ENCODE measurements at regions not wholly inside any gene's neighbourhood (a gene's known extent, or its start where the extent isn't known, plus 50 kb on each side); places are given as distances from the start of the nearest gene placed in this dataset.

DNA sequence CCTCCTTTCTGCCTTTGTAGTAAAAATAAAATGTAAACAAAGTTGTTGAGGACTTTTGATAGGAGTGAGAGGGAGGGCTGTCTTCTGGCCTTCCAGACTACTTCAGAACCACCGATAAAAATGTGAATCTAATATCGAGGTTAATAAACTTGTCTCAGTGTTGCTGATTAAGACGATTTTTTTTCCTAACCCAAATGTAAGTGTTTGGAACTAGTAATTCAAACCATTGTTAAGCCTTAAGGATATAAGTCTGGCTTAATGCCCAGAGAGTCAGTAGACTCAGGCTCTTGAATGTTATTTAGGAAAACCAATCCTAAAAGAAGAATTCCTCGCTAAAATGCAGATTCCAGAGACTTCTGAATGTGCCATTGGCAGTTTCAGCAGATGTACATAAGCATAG is 356.9 kb downstream of the SIPA1L2 start:
- TF ChIP-seq, protein P1, sequence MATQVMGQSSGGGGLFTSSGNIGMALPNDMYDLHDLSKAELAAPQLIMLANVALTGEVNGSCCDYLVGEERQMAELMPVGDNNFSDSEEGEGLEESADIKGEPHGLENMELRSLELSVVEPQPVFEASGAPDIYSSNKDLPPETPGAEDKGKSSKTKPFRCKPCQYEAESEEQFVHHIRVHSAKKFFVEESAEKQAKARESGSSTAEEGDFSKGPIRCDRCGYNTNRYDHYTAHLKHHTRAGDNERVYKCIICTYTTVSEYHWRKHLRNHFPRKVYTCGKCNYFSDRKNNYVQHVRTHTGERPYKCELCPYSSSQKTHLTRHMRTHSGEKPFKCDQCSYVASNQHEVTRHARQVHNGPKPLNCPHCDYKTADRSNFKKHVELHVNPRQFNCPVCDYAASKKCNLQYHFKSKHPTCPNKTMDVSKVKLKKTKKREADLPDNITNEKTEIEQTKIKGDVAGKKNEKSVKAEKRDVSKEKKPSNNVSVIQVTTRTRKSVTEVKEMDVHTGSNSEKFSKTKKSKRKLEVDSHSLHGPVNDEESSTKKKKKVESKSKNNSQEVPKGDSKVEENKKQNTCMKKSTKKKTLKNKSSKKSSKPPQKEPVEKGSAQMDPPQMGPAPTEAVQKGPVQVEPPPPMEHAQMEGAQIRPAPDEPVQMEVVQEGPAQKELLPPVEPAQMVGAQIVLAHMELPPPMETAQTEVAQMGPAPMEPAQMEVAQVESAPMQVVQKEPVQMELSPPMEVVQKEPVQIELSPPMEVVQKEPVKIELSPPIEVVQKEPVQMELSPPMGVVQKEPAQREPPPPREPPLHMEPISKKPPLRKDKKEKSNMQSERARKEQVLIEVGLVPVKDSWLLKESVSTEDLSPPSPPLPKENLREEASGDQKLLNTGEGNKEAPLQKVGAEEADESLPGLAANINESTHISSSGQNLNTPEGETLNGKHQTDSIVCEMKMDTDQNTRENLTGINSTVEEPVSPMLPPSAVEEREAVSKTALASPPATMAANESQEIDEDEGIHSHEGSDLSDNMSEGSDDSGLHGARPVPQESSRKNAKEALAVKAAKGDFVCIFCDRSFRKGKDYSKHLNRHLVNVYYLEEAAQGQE (IDR thresholded peaks at IDR 0.05; ENCODE audit: insufficient replicate concordance, low read depth), result no peak
- no peak for TF ChIP-seq POLR2AphosphoS5 (IDR thresholded peaks at IDR 0.05; ENCODE audit: low read depth)
- no peak for TF ChIP-seq SPI1 (IDR thresholded peaks at IDR 0.05; ENCODE audit: borderline replicate concordance, low read depth)
- TF ChIP-seq, protein P2, sequence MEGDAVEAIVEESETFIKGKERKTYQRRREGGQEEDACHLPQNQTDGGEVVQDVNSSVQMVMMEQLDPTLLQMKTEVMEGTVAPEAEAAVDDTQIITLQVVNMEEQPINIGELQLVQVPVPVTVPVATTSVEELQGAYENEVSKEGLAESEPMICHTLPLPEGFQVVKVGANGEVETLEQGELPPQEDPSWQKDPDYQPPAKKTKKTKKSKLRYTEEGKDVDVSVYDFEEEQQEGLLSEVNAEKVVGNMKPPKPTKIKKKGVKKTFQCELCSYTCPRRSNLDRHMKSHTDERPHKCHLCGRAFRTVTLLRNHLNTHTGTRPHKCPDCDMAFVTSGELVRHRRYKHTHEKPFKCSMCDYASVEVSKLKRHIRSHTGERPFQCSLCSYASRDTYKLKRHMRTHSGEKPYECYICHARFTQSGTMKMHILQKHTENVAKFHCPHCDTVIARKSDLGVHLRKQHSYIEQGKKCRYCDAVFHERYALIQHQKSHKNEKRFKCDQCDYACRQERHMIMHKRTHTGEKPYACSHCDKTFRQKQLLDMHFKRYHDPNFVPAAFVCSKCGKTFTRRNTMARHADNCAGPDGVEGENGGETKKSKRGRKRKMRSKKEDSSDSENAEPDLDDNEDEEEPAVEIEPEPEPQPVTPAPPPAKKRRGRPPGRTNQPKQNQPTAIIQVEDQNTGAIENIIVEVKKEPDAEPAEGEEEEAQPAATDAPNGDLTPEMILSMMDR (IDR thresholded peaks at IDR 0.05; ENCODE audit: insufficient read depth, low read length), result no peak
- TF ChIP-seq GABPA (IDR thresholded peaks at IDR 0.05; ENCODE audit: low read depth), result no peak
- Histone ChIP-seq H3K4me3 (replicated peaks; ENCODE audit: insufficient read depth, low read length) (no peak overlapping the region), H3K27ac (replicated peaks) (peak overlapping the region; percentile 71; the same call in 1 of the 2 replicates), H3K27me3 (ENCODE audit: insufficient read depth, poor library complexity, severe bottlenecking) (no peaks in the 10 kb centered on the region)
- no peak for DNase-seq (ENCODE audit: low read depth in 1 of 2, low spot score in 1 of 2)

DNA sequence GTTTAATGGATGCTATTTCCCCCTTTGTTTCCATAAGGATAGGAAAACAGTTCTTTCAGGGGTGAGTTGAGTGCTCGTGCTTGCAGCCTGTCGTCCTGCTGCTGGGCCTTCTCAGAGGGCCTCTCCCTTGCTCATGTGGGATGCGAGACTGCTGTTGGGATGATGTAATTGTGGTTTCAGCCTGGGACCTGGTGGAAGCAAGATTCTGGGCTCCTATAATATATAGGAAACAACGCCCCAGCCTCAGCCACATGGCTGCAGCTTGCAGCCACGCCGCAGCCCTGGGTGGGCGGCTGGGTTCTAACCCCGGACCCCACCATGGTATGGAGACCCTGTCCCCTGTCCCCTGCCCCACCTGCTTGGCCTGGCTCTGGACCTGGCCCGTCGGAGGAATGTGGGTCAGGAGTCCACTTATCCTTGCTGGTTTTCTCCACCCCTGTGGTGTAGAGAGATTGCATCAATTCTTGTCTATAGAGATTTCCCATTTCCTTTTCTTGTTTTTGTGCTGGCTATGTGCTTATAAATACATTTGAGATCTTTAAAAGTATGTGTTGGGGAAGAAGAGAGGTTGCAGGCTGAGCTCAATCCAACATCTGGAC is 357.8 kb downstream of the SIPA1L2 start:
- DNase-seq (ENCODE audit: low read depth in 1 of 2, low spot score in 1 of 2), result peak; percentile 35 to 79
- Histone ChIP-seq H3K27me3 (ENCODE audit: insufficient read depth, poor library complexity, severe bottlenecking) (no peaks in the 10 kb centered on the region), H3K27ac (replicated peaks) (peak overlapping the region; percentile 71), H3K4me3 (replicated peaks; ENCODE audit: insufficient read depth, low read length) (no peak overlapping the region)
- TF ChIP-seq, protein P2 (IDR thresholded peaks at IDR 0.05; ENCODE audit: insufficient read depth, low read length), result no peak
- TF ChIP-seq GABPA (IDR thresholded peaks at IDR 0.05; ENCODE audit: low read depth) (no peak), POLR2AphosphoS5 (IDR thresholded peaks at IDR 0.05; ENCODE audit: low read depth) (peak; percentile 62), SPI1 (IDR thresholded peaks at IDR 0.05; ENCODE audit: borderline replicate concordance, low read depth) (no peak; the same call in 1 of the 2 replicates)
- TF ChIP-seq, protein P1 (IDR thresholded peaks at IDR 0.05; ENCODE audit: insufficient replicate concordance, low read depth), result peak; percentile 28

DNA sequence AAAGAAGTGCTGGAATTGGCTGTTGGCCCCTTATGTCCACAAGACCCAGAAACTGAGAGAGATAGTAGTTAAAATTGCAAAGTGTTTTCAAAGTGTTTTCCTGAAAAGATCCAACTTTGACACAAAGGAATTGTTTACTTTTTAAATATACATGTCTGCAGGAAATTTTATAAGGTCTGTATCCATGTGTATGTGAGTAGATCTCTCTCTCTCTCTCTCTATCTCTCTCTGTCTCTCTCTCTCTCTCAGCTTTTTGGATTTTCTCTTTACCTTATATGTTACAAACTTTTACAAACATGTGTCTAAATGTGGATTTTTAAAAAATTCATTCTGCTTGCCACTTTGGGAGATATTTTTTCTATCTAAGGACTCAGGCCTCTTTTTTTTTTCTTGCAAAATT is 358.6 kb downstream of the SIPA1L2 start:
- peak overlapping the region; percentile 71; the same call in 1 of the 2 replicates for H3K27ac ChIP-seq (replicated peaks)
- no peaks in the 10 kb centered on the region for H3K27me3 ChIP-seq (ENCODE audit: insufficient read depth, poor library complexity, severe bottlenecking)
- no peak for DNase-seq (ENCODE audit: low read depth in 1 of 2, low spot score in 1 of 2)
- no peak overlapping the region for H3K4me3 ChIP-seq (replicated peaks; ENCODE audit: insufficient read depth, low read length)
- TF ChIP-seq SPI1 (IDR thresholded peaks at IDR 0.05; ENCODE audit: borderline replicate concordance, low read depth), result no peak
- no peak for TF ChIP-seq POLR2AphosphoS5 (IDR thresholded peaks at IDR 0.05; ENCODE audit: low read depth)
- TF ChIP-seq GABPA (IDR thresholded peaks at IDR 0.05; ENCODE audit: low read depth), result no peak
- TF ChIP-seq, protein P2 (IDR thresholded peaks at IDR 0.05; ENCODE audit: insufficient read depth, low read length), result no peak
- TF ChIP-seq, protein P1 (IDR thresholded peaks at IDR 0.05; ENCODE audit: insufficient replicate concordance, low read depth), result no peak
